Cardiac muscle cell (in vitro differentiated cells and primary cell): ENCODE measurements at regions not wholly inside any gene's neighbourhood (a gene's known extent, or its start where the extent isn't known, plus 50 kb on each side); places are given as distances from the start of the nearest gene placed in this dataset.

Experiments
- DNase-seq, 2 donors: peaks; one replicate each; pipeline versions ENCODE4 v3.0.0 to v3.0.0-alpha.2; 2010 to 2017; ENCODE audit warnings: low read depth in 1 of 2, low spot score in 1 of 2
- H3K27ac ChIP-seq: fragments of 200-600 bp; sonication (generic); 2 replicates; pipeline ENCODE4 v1.5.1; 2016
- H3K27me3 ChIP-seq: fragments of 200-600 bp; sonication (generic); 2 replicates; pipeline ENCODE4 v1.6.0; 2016; ENCODE audit warnings: control low read depth
- H3K36me3 ChIP-seq: fragments of 200-600 bp; sonication (generic); 2 replicates; pipeline ENCODE4 v1.5.1; 2016; ENCODE audit warnings: control low read depth
- H3K4me1 ChIP-seq: fragments of 200-600 bp; sonication (generic); 2 replicates; pipeline ENCODE4 v1.8.1; 2017; ENCODE audit warnings: low read depth, mild to moderate bottlenecking, mixed run types
- H3K4me3 ChIP-seq: fragments of 200-600 bp; sonication (generic); 2 replicates; pipeline ENCODE4 v1.5.1; 2016; ENCODE audit warnings: mild to moderate bottlenecking
- H3K9me3 ChIP-seq: fragments of 200-600 bp; sonication (generic); 2 replicates; pipeline ENCODE4 v1.5.1; 2017; ENCODE audit warnings: low read depth, mild to moderate bottlenecking, control low read depth
- TF ChIP-seq, protein P1 (sequence below): IDR thresholded peaks from 2 replicates; pipeline ENCODE4 v1.5.1; 2012; ENCODE audit warnings: low read depth, mild to moderate bottlenecking, low read length

DNA sequence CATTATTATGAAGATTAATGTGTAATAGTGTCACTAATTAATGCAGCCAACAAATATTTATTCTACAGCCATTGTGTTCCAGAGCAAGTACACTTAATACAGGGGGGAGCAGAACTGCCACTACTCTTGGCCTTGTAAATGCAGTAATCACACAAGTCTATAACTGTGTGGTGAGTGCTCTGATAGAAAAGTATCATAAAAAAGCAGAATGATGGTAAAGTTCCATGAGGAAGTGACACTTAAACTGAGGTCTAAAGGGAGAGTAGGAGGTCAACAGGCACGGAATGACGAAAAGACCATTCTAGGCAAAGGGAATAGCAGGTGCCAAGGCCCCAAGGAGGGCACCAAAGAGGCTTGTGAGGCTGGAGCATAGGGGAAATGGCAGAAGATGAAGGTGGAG lies 142.9 kb downstream of the OSTF1 start:
- Histone ChIP-seq H3K9me3 (no peaks in the 10 kb centered on the region), H3K36me3 (no peaks in the 10 kb centered on the region), H3K4me1 (no peaks in the 10 kb centered on the region), H3K27ac (no peak overlapping the region), H3K4me3 (no peak overlapping the region), H3K27me3 (no peaks in the 10 kb centered on the region)
- TF ChIP-seq, protein P1, sequence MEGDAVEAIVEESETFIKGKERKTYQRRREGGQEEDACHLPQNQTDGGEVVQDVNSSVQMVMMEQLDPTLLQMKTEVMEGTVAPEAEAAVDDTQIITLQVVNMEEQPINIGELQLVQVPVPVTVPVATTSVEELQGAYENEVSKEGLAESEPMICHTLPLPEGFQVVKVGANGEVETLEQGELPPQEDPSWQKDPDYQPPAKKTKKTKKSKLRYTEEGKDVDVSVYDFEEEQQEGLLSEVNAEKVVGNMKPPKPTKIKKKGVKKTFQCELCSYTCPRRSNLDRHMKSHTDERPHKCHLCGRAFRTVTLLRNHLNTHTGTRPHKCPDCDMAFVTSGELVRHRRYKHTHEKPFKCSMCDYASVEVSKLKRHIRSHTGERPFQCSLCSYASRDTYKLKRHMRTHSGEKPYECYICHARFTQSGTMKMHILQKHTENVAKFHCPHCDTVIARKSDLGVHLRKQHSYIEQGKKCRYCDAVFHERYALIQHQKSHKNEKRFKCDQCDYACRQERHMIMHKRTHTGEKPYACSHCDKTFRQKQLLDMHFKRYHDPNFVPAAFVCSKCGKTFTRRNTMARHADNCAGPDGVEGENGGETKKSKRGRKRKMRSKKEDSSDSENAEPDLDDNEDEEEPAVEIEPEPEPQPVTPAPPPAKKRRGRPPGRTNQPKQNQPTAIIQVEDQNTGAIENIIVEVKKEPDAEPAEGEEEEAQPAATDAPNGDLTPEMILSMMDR: no peak
- no peak for DNase-seq

DNA sequence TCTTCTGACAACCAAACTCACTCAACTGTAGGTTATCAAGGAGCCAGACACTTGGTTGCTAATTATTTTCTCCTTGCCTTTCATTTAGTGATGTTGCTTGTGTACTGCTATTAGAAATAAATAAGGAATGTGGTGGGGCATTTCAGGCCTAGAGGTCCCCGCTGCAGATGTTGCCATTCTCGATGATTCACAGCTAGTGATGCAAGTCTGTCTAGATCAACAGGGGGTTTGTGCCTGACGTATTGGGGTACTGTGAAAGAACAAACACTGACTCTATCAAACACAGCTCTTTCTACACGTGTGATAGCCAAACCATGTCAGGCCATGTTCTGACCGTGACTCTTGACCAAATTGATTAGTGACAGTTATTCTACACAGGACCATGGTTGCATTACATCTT lies 144.7 kb downstream of the OSTF1 start:
- peak in 1 of 2 donors; percentile 6 for DNase-seq

DNA sequence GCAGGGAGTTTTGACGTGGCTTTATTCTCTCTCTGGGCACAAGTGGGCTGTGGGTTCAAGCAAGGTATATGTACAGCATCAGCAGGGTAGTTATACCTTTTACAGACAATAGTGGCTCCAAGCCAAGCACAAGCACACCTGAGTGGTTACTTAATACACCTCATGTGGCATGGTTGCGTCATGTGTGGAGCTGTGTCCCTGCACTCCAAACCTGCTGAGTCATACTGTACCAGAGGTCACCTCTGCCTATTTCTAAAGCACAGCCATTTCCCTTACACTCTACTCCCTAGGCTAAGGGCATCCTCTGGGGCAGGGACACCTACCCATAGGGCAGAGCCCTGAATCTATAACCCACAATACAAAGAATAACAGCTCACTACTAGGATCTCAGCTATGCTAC lies 147.3 kb downstream of the OSTF1 start:
- H3K4me3 ChIP-seq: no peak overlapping the region
- TF ChIP-seq, protein P1: no peak

More for the DNA sequence above, 144.7 kb downstream of the OSTF1 start:
- Histone ChIP-seq H3K27ac (no peak overlapping the region), H3K4me1 (no peaks in the 10 kb centered on the region), H3K27me3 (no peaks in the 10 kb centered on the region), H3K36me3 (no peaks in the 10 kb centered on the region), H3K4me3 (no peak overlapping the region), H3K9me3 (no peaks in the 10 kb centered on the region)
- TF ChIP-seq, protein P1: no peak

DNA sequence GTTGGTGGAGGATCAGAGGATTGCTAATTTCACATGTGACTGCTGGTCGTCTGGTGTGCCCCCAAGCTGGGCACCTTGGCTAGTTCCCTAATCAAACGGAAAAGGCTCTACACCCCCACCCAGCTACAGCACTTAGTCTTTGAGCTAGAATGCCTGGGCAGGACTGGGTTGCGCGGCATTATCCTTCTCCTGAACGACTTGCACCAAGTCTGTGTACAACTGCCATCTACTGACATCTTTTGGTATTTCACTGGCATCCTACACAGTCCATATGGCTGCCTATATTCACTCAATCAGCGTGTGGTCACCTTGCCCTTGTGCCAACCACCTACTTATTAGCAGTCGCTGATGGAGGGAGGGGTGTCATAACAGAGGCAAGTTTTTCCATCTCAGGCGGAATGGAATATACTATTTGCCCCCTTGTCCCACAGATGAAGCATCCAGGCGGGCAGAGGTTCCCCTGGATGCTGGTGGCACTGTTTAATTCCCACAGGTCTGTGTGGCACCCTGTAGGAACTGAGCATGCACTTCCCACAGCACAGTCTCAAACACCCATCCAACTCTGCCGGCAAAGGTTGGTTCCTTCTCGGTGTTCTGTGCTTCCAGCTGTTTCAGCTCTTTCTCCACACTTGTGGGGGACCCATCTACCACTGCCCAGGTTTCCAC lies 150.1 kb downstream of the OSTF1 start:
- Histone ChIP-seq H3K4me1 (no peaks in the 10 kb centered on the region), H3K36me3 (no peaks in the 10 kb centered on the region), H3K27me3 (no peaks in the 10 kb centered on the region), H3K27ac (no peak overlapping the region), H3K9me3 (no peaks in the 10 kb centered on the region), H3K4me3 (no peak overlapping the region)
- peak; percentile 74 to 77 for DNase-seq
- TF ChIP-seq, protein P1: peak; percentile 60

More for the DNA sequence above, 147.3 kb downstream of the OSTF1 start:
- Histone ChIP-seq H3K36me3 (no peaks in the 10 kb centered on the region), H3K4me1 (no peaks in the 10 kb centered on the region), H3K27me3 (no peaks in the 10 kb centered on the region), H3K9me3 (no peaks in the 10 kb centered on the region), H3K27ac (no peak overlapping the region)
- no peak for DNase-seq

DNA sequence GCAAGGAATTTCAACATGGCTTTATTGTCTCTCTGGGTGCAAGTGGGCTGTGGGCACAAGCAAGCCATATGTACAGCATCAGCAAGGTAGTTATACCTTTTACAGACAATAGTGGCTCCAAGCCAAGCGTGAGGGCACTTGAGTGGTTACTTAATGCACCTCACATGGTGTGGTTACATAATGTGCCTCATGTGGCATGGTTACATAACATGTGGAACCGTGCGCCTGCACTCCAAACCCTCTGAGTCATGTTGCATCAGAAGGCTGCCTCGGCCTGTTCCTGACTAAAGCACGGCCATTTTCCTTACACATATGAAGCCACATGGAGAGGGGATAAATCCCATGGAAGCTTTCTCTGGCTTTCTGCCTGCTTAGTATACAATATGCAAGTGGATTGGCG lies 150.9 kb downstream of the OSTF1 start:
- no peaks in the 10 kb centered on the region for H3K36me3 ChIP-seq
- TF ChIP-seq, protein P1: no peak
- H3K9me3 ChIP-seq: no peaks in the 10 kb centered on the region
- no peak overlapping the region for H3K27ac ChIP-seq
- H3K4me3 ChIP-seq: no peak overlapping the region
- H3K27me3 ChIP-seq: no peaks in the 10 kb centered on the region
- no peaks in the 10 kb centered on the region for H3K4me1 ChIP-seq
- peak in 1 of 2 donors; percentile 54 for DNase-seq

DNA sequence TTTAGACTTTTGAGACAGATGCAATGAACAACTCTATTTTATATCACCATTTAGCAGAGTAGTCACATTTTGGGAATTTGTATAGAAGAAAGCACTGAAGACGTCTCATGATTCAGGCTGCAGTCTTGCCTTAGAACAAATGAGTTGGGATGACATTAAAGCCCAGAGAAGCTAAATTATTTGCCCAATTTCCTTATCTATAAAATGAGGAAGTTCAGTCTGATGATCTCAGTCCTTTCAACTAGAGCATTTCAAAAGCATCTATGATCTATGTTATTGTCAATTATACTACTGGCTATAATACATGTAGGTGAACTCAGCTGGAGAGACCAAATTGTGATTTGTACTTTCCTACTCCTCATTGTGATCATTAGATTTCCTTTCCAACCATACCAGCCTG lies 154.1 kb downstream of the OSTF1 start:
- DNase-seq: no peak
- H3K36me3 ChIP-seq: no peaks in the 10 kb centered on the region

More for the DNA sequence above, 154.1 kb downstream of the OSTF1 start:
- Histone ChIP-seq H3K27me3 (no peaks in the 10 kb centered on the region), H3K9me3 (no peaks in the 10 kb centered on the region), H3K4me3 (no peak overlapping the region), H3K4me1 (no peaks in the 10 kb centered on the region), H3K27ac (no peak overlapping the region)
- TF ChIP-seq, protein P1: no peak
